BJ (cell line): ENCODE measurements at regions not wholly inside any gene's neighbourhood (a gene's known extent, or its start where the extent isn't known, plus 50 kb on each side); places are given as distances from the start of the nearest gene placed in this dataset.

ENCODE experiments used
- CTCF ChIA-PET: fragments of 350-600 bp; formaldehyde crosslinking; extraction: SDS; loops from one replicate; lab custom pipeline; 2021; ENCODE audit warnings: antibody characterized with exemption, inconsistent platforms; lab: Yijun Ruan, JAX
- POLR2A ChIA-PET: fragments of 300-600 bp; sonication (Branson Sonifier 250); formaldehyde crosslinking; extraction: SDS; loops from one replicate; lab custom pipeline; 2021; ENCODE audit warnings: antibody characterized with exemption; lab: Charles Lee
- DNase-seq: peaks from one replicate; pipeline ENCODE4 v3.0.0-alpha.2; 2011; ENCODE audit warnings: low read depth
- H3K27me3 ChIP-seq: 2 replicates; pipeline ENCODE4 v1.6.0; 2011; ENCODE audit warnings: low read length; ENCODE audit not compliant: control insufficient read depth, insufficient read depth
- H3K36me3 ChIP-seq: 2 replicates; pipeline ENCODE4 v1.5.1; 2011; ENCODE audit warnings: low read length; ENCODE audit not compliant: control insufficient read depth, insufficient read depth
- H3K4me3 ChIP-seq: 2 replicates; pipeline ENCODE4 v1.5.1; 2011; ENCODE audit warnings: low read depth, mild to moderate bottlenecking, control low read depth, low read length
- TF ChIP-seq, protein P1 (sequence below): IDR thresholded peaks from 2 replicates; pipeline ENCODE4 v1.5.1; 2011; ENCODE audit warnings: low read depth, mild to moderate bottlenecking, control low read depth, inconsistent platforms, low read length, moderate library complexity; ENCODE audit not compliant: insufficient read depth

DNA sequence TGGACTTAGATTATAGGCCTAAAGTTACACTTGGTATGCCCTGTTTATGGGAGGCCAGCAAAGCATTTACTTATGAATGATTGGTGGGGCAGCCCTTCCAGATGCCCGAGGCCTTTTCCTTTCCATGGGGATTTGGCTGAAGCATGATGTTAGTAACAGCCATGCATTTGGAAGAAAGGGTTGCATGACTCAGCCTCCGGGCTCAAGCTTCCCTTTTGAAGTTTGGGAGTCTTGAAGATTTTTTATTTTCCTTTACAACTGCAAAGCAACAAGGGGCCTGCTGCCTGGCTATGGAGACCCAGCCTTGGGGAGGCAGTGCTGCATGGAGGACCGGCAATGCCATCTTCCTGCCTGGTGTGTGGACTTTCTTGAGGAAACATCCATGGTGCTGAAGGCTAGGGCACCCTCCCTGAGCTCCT is 244.7 kb downstream of the ICE1 start:
- no peak for DNase-seq
- TF ChIP-seq, protein P1, sequence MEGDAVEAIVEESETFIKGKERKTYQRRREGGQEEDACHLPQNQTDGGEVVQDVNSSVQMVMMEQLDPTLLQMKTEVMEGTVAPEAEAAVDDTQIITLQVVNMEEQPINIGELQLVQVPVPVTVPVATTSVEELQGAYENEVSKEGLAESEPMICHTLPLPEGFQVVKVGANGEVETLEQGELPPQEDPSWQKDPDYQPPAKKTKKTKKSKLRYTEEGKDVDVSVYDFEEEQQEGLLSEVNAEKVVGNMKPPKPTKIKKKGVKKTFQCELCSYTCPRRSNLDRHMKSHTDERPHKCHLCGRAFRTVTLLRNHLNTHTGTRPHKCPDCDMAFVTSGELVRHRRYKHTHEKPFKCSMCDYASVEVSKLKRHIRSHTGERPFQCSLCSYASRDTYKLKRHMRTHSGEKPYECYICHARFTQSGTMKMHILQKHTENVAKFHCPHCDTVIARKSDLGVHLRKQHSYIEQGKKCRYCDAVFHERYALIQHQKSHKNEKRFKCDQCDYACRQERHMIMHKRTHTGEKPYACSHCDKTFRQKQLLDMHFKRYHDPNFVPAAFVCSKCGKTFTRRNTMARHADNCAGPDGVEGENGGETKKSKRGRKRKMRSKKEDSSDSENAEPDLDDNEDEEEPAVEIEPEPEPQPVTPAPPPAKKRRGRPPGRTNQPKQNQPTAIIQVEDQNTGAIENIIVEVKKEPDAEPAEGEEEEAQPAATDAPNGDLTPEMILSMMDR: no peak
- Histone ChIP-seq H3K27me3 (no peaks in the 10 kb centered on the region), H3K36me3 (no peaks in the 10 kb centered on the region), H3K4me3 (no peak overlapping the region)
- ChIA-PET CTCF (no interaction called here), POLR2A (no interaction called here)

DNA sequence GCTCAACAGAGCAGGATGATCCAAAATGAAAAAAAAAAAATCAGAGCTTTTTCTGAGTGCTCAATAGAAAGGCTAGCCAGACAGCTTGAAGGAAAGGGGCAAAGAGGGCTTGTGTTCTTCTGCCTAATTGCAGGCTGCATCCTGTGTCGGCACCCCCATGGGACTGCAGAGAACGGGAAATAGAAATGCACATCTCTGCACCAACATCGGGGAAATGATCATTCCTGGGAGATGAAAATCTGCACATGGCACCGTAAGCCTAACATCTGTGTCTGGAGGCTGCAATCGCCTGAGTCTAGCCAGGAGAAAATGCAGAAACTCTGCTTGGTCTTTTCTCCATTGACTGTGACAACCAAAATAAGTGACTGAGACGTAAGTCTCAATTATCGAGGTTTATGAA is 243.9 kb downstream of the ICE1 start:
- Histone ChIP-seq H3K36me3 (no peaks in the 10 kb centered on the region), H3K27me3 (no peaks in the 10 kb centered on the region), H3K4me3 (no peak overlapping the region)
- DNase-seq: no peak
- TF ChIP-seq, protein P1: no peak
- ChIA-PET POLR2A (no interaction called here), CTCF (no interaction called here)

DNA sequence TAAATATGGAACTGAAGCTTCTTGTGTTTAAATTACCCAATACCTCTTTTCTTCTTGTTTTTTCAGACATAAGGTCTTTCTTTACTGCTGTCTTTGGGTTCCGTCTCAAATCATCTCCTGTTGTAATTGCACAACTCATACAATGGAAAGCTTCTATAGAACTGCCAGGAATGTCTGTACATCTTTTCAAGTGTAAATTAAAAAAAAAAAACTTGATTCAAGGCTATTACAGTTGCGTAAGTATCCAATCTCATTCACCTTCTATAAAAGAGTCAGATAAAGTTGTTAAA is 243.5 kb downstream of the ICE1 start:
- Histone ChIP-seq H3K27me3 (no peaks in the 10 kb centered on the region), H3K4me3 (no peak overlapping the region), H3K36me3 (no peaks in the 10 kb centered on the region)
- TF ChIP-seq, protein P1: no peak
- POLR2A ChIA-PET: no interaction called here
- CTCF ChIA-PET: no interaction called here
- DNase-seq: no peak

DNA sequence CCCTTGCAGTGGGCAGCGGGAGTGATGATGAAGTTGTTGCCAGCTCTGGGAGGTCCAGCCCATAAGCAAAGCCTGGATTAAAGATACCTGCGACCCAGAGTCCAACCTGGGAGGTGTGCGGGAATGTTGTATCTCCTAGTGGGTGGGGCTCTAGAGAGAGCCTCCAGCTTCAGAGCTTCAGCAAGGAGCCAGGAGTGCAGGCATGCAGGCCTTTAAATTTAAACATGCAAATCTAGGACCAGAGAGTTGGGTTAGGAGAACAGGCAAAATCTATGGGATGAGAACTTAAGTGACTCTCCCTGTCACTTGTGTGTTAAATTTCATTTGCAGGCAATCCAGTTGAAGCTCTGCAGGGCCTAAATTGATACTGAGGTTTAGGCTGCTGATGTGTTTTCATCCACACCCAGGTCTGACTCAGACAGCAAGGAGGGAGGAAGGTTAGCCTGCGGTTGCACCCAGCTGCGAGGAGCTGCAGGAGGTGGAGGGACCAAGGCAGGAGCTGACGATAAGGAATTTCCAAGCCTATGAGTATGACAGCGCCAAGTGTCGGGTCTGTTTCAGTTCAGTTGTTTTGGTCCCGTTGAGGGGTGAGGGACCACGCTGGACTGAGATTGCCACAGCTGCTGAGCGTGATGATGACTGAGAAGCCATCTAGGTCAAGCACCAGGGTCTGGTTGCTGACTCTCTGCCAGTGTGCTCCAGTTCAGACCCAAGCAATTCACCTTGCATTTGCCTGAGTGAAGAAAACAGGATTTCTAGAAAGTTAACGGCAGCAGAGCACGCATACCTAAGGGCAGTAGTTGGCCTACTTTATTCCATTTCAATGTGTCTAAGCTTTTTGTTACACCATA is 243.0 kb downstream of the ICE1 start:
- no peaks in the 10 kb centered on the region for H3K36me3 ChIP-seq
- DNase-seq: no peak
- TF ChIP-seq, protein P1: no peak
- ChIA-PET POLR2A (no interaction called here), CTCF (no interaction called here)
- H3K27me3 ChIP-seq: no peaks in the 10 kb centered on the region
- no peak overlapping the region for H3K4me3 ChIP-seq

DNA sequence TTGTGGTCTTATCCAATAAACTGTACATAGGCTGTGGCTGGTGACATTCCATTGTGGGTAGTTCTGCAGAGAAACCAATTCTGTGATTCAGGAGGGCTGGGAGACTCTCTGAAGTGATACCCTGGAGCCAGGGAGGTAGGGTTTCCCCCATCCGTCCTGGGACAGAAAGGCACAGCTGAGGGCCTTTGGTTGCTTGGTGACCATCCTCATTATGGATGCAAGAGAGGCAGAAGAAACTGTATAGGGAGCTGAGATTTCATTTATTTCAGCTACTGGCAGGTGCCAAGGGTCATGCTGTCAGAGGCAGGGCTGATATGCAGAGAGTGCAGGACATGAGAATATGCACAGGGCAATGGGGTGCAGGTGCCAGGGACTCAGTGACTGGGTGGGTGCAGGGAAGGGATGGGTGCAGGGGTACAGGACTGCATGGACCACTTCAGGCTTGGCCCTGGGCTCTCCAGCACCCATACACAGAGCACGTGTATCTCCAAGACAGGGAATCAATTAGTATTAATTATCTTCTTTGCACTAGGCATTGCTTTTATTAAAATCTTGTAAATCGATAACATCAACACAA is 236.5 kb downstream of the ICE1 start:
- H3K27me3 ChIP-seq: no peaks in the 10 kb centered on the region
- ChIA-PET POLR2A (no interaction called here), CTCF (no interaction called here)
- no peak for DNase-seq
- H3K36me3 ChIP-seq: no peaks in the 10 kb centered on the region
- TF ChIP-seq, protein P1: no peak
- no peak overlapping the region for H3K4me3 ChIP-seq
